AG20443 (cell line): ENCODE measurements at regions not wholly inside any gene's neighbourhood (a gene's known extent, or its start where the extent isn't known, plus 50 kb on each side); places are given as distances from the start of the nearest gene placed in this dataset.
A peak's percentile ranks its signal among the peaks of the same experiment; 100 is the strongest.
"Not testable (repeated sequence)": the region's sequence is repeated elsewhere in the genome, so short reads cannot be mapped to it uniquely, and the experiment has no call there.

Source experiments
- DNase-seq: peaks from one replicate; pipeline ENCODE4 v3.0.0; 2012; ENCODE audit warnings: low spot score, mixed read lengths

DNA sequence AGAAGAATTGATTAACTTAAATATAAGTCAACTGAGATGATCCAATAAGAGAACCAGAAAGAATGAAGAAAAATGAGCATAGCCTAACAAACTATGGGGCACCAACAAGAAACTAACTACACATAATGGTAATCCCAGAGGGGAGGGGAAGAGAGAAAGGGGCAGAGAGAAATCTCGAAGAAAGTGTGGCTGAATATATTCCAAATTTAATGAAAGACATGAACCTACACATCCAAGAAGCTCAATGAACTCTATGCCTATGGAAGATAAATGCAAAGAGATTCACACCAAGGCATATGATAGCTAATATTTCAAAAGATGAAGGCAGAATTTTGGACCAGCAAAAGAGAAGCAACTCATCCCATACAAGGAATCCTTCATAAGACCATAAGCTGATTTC lies 649.2 kb downstream of the ZEB2 start:
- no peak for DNase-seq

GRCh38 chr2:143856978-143857377 lies 662.9 kb downstream of the ZEB2 start:
- DNase-seq: peak; percentile 14

- no peak for DNase-seq
Measured at GRCh38 chr2:143852759-143853158, 667.2 kb downstream of the ZEB2 start.

DNA sequence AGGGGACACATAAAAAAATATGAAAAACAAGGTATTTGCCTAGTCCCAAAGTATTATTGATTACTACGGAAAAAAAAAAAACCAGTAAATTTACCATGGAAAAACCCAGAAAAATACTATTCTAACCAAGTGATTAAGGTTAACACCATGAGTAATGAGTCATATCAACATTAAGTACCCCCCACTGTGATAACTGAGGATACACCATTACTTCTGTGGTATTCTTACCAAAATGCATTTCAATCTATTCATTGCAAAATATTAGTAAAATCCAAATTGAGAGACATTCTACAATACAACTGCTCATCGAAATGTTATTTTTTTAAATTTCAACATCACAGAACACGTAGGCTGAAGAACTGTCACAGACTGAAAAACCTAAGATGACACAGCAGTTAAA lies 669.8 kb downstream of the ZEB2 start:
- DNase-seq: no peak

DNA sequence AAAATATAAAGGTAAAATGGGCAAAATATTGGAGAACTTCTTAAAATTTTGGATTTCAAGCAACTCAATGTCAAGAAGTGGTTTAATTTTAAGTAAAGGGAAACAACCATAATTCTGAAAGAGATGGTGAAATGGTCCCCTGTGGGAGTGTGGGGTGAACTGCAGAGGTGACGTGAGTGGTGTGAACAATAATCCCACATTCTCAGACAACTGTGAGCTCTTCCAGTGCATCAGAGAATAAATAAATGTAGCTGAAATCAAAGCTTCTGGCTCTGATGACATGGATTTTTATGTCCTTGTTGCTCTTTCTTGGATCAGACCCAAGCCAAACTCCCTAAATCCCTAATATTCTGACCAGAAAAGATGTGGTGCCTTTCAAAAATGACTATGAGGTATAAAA lies 672.7 kb downstream of the ZEB2 start:
- no peak for DNase-seq

- peak; percentile 43 for DNase-seq
Measured at GRCh38 chr2:143844986-143845385, 674.9 kb downstream of the ZEB2 start.

DNA sequence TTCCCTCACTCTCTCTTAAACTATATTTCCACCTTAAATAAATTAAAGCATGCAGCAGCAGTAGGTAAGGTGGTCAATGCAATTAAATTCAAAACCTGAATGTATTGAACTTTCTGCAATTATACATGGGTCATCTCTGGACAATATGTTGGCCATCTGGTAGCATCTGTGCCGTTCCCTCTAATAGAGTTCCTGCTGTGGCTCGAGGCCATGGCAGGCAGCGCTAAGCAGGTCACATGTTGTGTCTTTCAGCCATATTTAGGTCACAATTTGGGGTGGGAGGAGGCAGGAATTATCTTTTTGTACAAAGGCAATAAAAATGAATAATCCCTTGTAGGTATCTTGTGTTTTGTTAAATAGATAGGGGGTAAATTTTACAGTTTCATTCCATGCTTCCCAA lies 676.2 kb downstream of the ZEB2 start:
- no peak for DNase-seq

DNA sequence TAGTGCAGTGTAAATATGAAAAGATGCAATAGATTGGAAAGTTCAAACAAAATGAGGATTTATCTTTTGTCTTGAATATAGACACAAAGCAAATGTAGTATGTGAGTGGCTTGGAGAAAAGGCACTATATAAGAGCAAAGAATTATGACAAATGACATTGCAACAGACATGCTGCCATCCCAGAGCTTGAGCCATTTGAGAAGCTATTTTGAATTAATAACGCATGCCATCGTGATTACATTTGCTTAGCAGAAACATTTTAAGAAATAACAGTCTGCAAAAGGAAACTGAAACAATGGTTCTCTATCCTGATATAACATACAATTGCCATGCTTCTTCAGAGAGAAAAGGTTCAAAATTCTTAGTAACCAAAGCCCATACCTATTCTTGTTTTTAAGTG lies 677.1 kb downstream of the ZEB2 start:
- DNase-seq: no peak

DNA sequence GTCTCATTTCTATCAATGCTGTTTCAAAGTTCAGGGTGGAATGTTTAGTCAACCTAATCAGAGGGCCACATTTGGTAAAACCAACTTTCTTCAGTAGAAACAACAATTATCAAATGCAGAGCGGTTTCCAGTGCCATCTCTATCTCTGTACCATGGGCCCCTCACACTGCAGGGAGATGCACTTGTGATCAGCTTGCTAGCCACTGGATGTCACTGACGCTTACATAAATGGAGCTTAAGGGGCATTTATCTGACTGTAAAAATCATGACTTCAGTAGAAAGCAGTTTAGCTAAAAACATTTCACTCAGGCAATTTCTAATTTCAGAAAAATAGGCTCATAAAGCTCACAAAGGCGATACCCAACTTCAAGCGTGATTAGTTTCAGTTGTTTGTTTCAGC lies 678.0 kb downstream of the ZEB2 start:
- DNase-seq: no peak

DNA sequence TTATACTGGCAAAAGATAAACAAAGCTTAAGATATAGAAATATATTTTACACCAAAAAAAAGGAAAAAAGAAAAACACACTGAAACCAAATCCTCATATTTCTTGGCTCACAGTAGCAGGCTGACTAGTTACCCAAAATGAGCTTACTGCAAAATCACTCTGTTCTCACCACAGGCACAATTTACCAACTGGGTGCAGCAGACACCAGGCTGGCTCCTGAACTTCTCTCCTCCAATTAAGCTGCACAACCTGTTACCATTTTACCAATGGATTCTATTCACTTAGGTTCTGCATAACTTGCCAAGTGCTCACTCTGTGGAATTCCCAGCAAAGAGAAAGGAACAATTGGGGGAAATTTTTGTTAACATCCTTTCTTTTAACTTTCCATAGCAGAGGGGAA lies 679.3 kb downstream of the ZEB2 start:
- DNase-seq: no peak

DNA sequence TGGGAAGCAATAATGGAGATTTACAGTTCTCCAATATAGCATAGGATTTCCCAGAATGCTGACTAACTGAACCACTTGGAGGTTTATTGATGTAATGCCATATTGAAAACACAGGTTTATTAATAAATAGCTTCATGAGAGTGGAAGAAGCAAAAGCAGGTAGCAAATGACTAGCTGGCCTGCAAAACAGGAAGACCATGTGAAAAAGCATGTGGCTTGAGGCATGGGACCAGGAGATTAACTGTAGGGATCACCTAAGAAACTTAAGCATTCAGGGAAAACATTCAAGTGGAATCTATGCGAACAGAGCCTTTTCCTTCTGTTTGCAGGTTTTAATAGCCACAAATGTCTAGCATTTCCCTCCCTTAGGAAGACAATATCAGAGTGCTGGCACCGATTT lies 679.7 kb downstream of the ZEB2 start:
- no peak for DNase-seq

GRCh38 chr2:143839456-143839855 lies 680.5 kb downstream of the ZEB2 start:
- DNase-seq: no peak

DNA sequence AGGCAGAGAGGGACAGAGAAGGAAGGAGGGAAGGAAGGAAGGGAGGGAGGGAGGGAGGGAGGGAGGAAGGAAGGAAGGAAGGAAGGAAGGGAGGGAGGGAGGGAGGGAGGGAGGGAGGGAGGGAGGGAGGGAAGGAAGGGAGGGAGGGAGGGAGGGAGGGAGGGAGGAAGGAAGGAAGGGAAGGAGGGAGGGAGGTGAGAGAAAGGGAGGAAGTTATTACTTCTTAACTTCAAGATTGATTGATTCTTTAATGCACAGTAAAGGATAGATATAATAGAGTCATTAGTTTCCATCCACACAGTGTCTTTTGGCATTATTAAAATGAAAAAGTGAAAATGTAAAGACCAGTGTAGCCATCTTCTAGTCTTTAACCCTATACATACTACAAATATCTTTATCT lies 682.9 kb downstream of the ZEB2 start:
- not testable (repeated sequence) for DNase-seq

DNA sequence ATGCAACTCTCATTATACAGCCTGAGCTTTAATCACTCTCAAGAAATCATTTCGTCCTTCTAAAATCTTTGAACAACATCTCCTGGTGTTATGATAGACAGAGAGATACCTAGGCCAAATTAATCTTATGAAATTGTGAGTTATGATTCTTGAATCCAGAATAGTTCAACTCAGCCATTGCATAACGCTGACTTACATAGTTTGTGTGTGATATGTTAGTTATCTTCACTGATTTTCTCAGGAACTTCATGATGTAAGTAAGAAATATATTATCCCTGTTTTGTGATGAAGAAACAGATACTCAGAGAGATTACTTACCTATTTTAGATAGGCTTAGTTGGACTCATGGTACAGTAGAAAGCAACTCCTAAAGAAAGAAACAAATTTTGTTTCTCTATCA lies 684.4 kb downstream of the ZEB2 start:
- no peak for DNase-seq

- no peak for DNase-seq
Measured at GRCh38 chr2:143833015-143833660, 686.8 kb downstream of the ZEB2 start.

DNA sequence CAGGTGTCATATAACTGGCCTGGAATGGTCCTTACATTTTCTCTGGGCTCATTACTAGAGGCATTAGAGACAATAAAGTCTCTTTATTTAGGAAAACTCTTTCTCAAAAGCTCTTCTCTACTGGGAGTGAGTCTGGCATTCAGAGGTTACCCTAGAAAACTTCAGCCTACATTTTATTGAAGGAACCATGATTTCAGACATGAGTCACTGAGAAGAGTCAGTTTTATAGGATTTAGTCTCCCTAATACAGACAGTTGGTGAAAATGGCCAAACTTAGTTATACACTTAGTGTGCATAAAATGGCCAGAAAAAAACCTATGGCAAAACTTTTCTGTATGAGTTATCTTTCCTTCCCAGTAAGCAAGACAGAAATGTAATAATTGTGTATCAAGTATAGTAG lies 689.4 kb downstream of the ZEB2 start:
- no peak for DNase-seq

- DNase-seq: no peak
Measured at GRCh38 chr2:143828763-143829537, 691.0 kb downstream of the ZEB2 start.

GRCh38 chr2:143824791-143825190 lies 695.1 kb downstream of the ZEB2 start:
- DNase-seq: no peak

- DNase-seq: no peak
Measured at GRCh38 chr2:143823876-143824275, 694.7 kb downstream of the ARHGAP15 start.

DNA sequence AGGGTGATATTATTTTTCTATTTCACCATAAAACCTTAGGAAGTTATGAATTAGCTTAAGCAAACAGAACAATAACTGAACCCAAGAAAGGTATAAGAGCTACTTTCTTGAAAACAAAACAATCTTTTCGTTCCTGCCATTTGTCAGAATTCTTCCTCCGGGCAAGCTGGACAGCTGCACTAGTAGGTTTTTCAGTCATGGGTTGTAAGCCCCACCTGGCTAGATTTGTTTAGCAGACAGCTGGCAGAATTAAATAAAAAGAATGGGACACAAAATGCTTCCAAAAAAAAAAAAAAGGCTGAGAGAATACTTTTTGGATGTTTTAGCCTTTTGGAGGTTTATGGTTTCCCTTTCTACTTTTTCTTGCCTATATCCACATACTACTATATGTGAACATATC lies 694.1 kb downstream of the ARHGAP15 start:
- DNase-seq: no peak

DNA sequence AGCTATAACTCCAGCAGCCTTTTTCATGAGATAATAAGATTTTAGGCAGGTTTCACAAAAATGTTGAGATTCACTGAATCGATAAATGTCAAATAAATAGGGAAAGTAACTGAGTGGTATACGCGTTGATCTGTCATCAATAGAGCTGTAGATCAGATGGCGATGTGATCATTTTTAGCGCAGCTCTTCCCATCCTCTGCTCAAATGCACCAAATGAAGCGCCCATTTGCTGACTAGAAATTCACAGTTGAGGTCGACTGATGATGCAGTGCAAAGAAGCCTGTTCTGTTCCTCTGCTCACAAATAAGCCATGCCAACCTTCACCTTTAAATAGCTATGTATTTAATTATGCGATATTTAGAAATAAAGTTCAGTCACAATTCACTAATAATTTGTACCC lies 693.5 kb downstream of the ARHGAP15 start:
- no peak for DNase-seq

DNA sequence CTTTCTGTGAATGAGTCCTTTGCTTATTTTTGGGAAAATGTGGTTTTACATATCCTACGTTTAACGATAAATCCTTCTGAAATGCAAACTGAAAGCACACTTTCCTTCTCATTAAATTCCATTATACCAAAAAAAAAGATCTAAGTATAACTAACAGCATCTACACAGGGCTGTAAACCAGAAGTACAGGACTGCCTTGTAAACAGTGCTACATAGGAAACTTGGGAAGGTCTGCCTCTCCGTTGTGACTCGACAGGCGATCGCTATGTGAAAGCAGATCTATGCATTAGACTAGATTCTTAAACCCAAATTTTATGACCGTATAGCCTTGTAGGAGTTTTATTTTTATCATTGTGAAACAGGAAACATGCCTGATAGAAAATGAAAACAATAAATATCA lies 690.5 kb downstream of the ARHGAP15 start:
- DNase-seq: no peak

DNA sequence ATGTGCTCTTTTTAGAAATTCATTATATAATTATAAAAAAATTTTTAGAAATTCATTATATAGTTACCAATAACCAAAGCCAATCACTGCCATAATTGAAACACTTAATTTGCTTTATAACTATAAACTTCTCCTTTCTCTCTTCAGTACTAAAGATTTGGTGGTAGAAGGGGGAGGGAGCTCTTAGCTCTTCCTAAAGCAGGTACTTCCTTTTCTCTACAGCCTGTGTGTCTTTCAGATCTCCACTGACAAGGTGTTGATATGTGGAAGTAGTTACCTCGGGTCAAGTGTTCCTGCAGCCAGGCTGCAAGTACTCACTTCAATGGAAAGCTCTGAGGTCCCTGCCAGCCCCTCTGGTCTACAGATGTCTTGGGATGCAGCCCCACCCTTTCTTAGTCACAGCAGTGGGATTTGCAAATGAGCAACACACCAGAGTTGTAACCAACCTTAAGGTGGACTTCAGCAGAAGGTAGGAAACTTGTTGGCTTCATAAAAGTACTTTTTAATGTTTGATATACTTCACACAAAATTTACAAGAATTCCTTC lies 690.0 kb downstream of the ARHGAP15 start:
- DNase-seq: peak; percentile 62
